ENCODE measurements at regions not wholly inside any gene's neighbourhood (a gene's known extent, or its start where the extent isn't known, plus 50 kb on each side); places are given as distances from the start of the nearest gene placed in this dataset.

DNA sequence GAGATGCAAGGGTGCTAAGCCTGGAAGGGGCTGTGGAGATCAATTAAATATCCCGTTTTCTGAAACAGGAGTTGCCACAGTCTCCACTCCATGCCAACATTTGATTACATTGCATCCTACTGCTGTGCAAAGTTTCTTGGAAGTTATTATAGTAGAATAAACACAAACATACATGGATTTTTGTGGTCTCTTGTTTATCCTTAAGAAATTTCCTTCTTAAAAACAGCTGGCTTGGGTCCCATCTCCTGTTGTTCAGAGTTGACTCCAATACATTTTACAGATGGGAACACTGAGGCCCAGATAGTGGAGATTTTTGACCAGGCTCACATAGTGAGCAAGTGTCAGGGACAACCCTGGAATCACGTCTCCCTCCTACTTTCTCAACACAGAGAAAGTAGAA lies 124.0 kb upstream of the ADAMTS18 start:
- DNase-seq, result no peak
- Mint-ChIP-seq H3K4me3 (no peak overlapping the region), H3K27me3 (ENCODE audit: low read depth) (peaks cover 37% of the 10 kb centered on the region), H3K9me3 (no peaks in the 10 kb centered on the region), H3K27ac (no peak overlapping the region), H3K36me3 (ENCODE audit: insufficient read depth in 2 of 2) (no peaks in the 10 kb centered on the region), H3K4me1 (ENCODE audit: low read depth) (no peaks in the 10 kb centered on the region)
- ATAC-seq (replicated peaks in 1 of 2), result no peak

DNA sequence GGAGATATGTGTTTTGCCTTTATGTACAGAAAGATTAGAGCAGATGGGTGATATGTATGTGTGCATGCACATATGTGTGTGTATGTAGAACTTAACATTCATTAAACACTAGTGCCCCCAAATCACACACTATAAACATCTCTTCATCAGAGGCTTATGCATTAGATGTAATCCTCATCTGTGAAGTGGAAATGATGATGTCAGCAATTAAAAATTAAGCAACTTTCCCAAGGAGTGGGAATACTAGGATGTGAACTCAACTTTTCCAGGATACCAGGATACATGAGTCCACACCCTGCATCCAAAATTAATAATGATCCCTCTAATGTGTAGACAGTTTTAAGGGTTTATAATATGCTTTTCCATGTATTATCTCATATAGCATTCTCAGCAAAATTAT lies 127.7 kb upstream of the ADAMTS18 start:
- Mint-ChIP-seq H3K4me1 (ENCODE audit: low read depth) (no peaks in the 10 kb centered on the region), H3K27me3 (ENCODE audit: low read depth) (peaks cover 32% of the 10 kb centered on the region), H3K4me3 (no peak overlapping the region), H3K36me3 (ENCODE audit: insufficient read depth in 2 of 2) (no peaks in the 10 kb centered on the region), H3K27ac (no peak overlapping the region), H3K9me3 (no peaks in the 10 kb centered on the region)
- DNase-seq (no peak), ATAC-seq (replicated peaks in 1 of 2) (no peak)

DNA sequence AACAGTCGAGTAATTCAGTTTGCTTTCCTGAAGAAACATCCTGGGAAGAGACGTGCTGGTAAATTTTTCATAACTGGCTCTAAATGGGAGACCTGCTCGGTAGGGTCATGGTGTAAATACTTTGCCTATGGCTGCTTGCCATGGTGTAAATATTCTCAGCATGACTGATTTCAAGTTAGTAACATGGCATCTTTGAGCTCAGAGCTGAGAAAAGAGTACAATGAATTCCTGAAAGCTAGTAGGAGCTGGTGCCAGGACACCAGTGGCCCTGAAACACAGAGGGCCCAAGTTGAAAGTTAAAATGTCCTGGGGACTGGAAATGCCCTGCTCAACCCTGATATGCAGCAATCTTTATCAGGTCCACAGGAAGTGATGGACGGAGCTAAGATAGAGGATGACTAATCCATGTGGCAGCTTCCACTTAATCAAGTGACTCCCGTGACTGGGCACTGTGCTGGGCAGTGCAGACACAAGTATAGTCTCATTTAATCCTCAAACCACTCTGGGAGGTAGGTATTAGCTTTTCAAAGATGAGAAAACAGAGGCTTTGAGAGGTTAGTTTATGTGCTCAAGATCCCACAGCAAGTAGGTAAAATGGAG lies 130.1 kb upstream of the ADAMTS18 start:
- ATAC-seq (replicated peaks in 1 of 2), result no peak
- no peaks in the 10 kb centered on the region for H3K4me1 Mint-ChIP-seq (ENCODE audit: low read depth)
- no peak overlapping the region for H3K4me3 Mint-ChIP-seq
- no peak for DNase-seq
- no peaks in the 10 kb centered on the region for H3K9me3 Mint-ChIP-seq
- no peaks in the 10 kb centered on the region for H3K36me3 Mint-ChIP-seq (ENCODE audit: insufficient read depth in 2 of 2)
- no peak overlapping the region for H3K27ac Mint-ChIP-seq
- H3K27me3 Mint-ChIP-seq (ENCODE audit: low read depth), result peaks cover 52% of the 10 kb centered on the region

DNA sequence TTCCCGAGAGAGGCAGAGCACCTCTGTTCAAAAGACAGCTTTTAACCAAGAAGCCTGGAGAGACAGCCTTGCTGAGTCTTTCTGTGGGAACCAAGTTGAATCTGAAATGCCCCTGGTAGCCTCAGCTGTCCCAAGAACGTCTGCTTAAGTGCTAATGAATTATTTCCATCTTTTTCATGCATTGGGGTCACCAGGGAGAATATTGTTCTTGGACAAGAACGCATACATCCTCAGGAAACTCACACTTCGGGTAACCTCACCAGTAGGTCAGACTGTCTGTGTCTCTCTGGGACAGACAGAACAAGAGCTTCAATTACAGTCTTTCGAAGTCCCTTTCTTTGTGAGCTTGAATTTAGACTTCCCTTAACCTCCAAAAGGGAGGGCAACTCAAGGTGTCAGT lies 134.6 kb upstream of the ADAMTS18 start:
- DNase-seq, result no peak
- Mint-ChIP-seq H3K36me3 (ENCODE audit: insufficient read depth in 2 of 2) (no peaks in the 10 kb centered on the region), H3K4me3 (no peak overlapping the region), H3K27ac (no peak overlapping the region), H3K4me1 (ENCODE audit: low read depth) (no peaks in the 10 kb centered on the region), H3K9me3 (no peaks in the 10 kb centered on the region), H3K27me3 (ENCODE audit: low read depth) (peaks cover 44% of the 10 kb centered on the region)
- ATAC-seq (replicated peaks in 1 of 2), result no peak

DNA sequence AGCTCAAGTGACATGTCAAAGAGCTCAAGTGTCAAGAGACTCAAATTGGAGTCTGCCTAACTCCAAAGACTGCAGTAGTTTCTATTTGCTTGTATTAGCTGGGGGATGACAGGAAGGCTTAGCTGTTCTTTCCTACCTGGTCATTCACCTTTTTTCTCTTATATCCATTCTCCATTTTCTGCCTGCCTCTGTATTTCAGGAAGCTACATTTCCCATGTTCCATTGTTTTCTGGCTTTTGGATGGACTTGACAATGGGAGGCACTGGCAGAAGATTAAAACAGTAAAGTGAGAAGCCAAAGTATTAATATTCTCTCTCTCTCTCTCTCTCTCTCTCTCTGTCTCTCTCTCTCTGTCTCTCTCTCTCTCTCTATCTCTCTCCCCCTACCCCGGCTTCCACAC lies 135.7 kb upstream of the ADAMTS18 start:
- Mint-ChIP-seq H3K27me3 (ENCODE audit: low read depth) (peaks cover 48% of the 10 kb centered on the region), H3K4me1 (ENCODE audit: low read depth) (no peaks in the 10 kb centered on the region), H3K9me3 (no peaks in the 10 kb centered on the region), H3K27ac (no peak overlapping the region), H3K36me3 (ENCODE audit: insufficient read depth in 2 of 2) (no peaks in the 10 kb centered on the region), H3K4me3 (no peak overlapping the region)
- DNase-seq (no peak), ATAC-seq (replicated peaks in 1 of 2) (no peak)

DNA sequence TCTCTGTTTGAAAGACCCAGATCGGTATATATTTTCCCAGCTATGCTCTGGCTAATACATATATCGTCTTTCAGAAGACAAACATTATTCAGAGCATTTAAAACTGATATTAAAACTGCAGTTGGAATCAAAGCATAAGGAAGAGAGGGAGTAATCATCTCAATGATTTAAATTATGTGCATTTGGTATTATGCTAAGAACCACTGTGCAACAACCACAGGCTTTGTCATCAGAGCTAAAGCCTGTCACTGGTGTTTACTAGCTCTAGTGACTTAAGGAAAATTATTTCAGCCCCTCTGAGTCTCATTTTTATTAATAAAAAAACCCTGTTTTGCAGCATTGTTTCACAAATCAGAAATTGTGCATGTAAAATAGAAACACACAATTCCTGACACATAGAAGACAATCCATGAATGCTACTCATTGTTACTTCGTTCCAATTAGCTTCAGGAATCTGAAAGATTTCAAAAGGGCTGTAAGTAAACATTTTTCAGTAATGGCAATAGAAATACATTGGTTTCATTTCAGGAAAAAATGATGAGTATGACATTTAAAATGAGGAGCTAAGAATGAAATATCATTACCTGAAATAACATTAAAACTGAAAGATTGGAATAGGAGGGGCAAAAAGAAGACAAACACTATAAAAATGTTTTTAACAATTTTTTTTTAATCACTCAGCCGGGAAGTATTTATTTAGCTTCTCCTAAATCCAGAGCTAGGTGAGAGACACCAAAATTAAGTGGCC lies 136.5 kb upstream of the ADAMTS18 start:
- Mint-ChIP-seq H3K4me1 (ENCODE audit: low read depth) (no peaks in the 10 kb centered on the region), H3K27me3 (ENCODE audit: low read depth) (peaks cover 47% of the 10 kb centered on the region), H3K4me3 (no peak overlapping the region), H3K36me3 (ENCODE audit: insufficient read depth in 2 of 2) (no peaks in the 10 kb centered on the region), H3K27ac (no peak overlapping the region), H3K9me3 (no peaks in the 10 kb centered on the region)
- ATAC-seq (replicated peaks in 1 of 2) (no peak), DNase-seq (no peak)

DNA sequence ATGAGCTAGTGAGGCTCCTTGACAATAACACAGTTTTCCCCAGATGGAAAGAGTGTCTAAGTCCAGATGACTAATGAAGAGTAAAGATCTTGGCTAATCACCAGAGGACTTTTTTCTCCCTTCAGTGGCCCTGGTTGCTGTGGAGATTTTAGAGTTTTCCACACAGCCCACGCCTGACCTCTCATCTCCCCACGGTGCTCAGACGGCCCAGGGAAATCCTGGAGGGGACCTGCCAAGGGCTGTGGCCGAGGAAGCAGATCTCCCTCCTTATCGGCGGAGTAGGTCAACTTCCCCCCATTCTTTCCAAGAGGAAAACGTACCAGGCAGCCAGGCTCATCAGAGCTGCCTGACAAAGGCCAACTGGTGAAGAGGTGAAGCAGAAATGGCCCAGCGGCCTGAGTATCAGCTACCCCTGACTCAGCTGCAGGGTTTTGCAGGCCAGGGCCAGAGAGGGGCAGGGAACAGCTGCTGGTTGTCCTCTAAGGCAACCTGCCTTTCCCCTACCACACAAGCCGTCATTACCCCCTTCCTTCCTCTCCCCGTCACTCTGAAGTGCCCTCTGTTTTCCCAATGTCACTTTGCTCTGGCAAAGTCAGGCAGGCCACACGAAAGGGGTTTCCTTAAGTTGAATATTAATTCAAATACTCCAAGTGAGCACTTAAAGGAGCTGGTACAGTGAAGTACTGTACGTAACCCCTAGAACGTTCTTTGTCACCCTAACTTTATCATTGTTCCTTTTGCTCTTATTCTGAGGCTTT lies 140.2 kb upstream of the ADAMTS18 start:
- Mint-ChIP-seq H3K9me3 (no peaks in the 10 kb centered on the region), H3K36me3 (ENCODE audit: insufficient read depth in 2 of 2) (no peaks in the 10 kb centered on the region), H3K27me3 (ENCODE audit: low read depth) (peaks cover 40% of the 10 kb centered on the region), H3K27ac (no peak overlapping the region), H3K4me1 (ENCODE audit: low read depth) (no peaks in the 10 kb centered on the region), H3K4me3 (no peak overlapping the region)
- ATAC-seq (replicated peaks in 1 of 2) (no peak), DNase-seq (no peak)

DNA sequence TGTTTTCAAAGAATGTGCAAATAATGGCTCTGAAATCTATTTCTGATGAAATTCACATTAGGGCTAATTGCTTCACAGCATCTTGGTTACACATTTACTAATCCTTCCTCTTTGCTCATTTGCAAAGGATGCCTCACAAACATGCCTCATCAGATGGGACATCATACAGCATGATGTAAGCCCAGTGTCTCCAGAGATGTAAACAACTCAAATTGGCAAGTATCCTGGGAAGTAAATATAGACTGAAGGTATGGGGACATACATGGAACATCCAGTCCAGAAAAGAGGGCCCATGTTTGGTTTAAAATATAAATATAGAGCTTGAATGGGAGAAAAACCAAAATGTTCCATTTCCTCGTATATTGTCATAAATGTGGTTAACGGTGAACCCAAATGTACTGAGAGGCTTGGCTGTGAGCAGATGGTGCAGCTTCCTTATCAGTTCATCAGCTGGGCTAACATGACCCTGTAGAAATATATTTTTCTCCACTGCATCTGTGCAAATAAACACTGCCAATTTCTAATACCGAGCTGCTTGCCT lies 142.9 kb upstream of the NUDT7 start:
- H3K4me1 Mint-ChIP-seq (ENCODE audit: low read depth), result no peaks in the 10 kb centered on the region
- no peaks in the 10 kb centered on the region for H3K9me3 Mint-ChIP-seq
- H3K27me3 Mint-ChIP-seq (ENCODE audit: low read depth), result peaks cover 42% of the 10 kb centered on the region
- H3K4me3 Mint-ChIP-seq, result no peak overlapping the region
- DNase-seq (no peak), ATAC-seq (replicated peaks in 1 of 2) (peak in 1 of 2 donors; percentile 35)
- no peak overlapping the region for H3K27ac Mint-ChIP-seq
- H3K36me3 Mint-ChIP-seq (ENCODE audit: insufficient read depth in 2 of 2), result no peaks in the 10 kb centered on the region

DNA sequence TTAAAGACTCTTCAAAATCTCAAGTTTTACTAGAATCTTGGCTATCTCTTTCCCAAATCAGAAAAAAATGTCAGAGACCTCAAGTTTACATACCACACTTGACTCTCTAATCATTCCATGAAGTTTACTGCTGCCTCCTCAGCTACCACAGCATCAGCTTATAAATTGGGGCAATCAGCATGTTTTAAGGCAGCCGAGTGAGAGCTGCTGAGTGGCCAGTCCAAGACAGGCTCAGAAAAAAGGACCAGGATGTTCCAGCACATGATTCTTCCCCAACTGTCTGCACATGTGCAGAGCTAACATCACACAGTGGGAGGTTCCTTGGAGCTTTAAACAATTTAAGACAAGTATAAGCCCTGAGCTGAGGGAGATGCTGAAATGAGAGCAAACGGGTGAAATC lies 140.6 kb upstream of the NUDT7 start:
- Mint-ChIP-seq H3K4me3 (no peak overlapping the region), H3K36me3 (ENCODE audit: insufficient read depth in 2 of 2) (no peaks in the 10 kb centered on the region), H3K4me1 (ENCODE audit: low read depth) (peaks cover 11% of the 10 kb centered on the region), H3K9me3 (no peaks in the 10 kb centered on the region), H3K27ac (no peak overlapping the region), H3K27me3 (ENCODE audit: low read depth) (peaks cover 50% of the 10 kb centered on the region)
- no peak for ATAC-seq (replicated peaks in 1 of 2)
- no peak for DNase-seq

DNA sequence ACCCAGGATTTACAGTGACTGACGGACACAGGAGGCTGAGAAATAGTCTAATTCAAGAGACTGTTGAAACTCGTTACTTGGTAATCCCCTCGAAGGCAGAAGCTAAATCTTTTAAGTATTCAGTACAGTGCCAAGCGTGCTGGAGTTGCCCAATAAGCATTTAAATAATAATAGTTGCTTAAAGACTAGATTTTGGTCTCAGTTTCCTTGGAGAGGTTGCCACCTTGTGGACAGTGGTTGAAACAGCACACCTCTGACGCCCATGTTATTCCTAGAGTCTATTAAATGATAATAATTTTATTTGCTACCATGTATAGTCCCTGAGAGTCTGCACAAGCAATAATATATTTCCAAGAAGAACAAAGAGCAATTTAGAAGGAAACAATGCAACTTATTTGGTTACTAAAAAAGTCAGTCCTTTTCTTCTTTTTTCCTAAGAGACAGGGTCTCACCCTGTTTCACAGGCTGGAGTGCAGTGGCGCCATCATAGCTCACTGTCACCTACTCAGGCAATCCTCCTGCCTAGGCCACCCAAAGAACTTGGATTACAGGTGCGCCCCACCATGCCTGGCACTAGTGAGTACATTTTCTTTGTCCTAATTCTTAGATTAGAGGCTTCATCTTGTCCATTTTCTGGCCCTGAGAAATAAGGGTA lies 138.0 kb upstream of the NUDT7 start:
- Mint-ChIP-seq H3K36me3 (ENCODE audit: insufficient read depth in 2 of 2) (no peaks in the 10 kb centered on the region), H3K27ac (no peak overlapping the region), H3K4me1 (ENCODE audit: low read depth) (peaks cover 11% of the 10 kb centered on the region), H3K9me3 (no peaks in the 10 kb centered on the region), H3K4me3 (no peak overlapping the region), H3K27me3 (ENCODE audit: low read depth) (peaks cover 53% of the 10 kb centered on the region)
- DNase-seq (peak; percentile 36 to 38), ATAC-seq (replicated peaks in 1 of 2) (peak in 1 of 2 donors; percentile 39)

DNA sequence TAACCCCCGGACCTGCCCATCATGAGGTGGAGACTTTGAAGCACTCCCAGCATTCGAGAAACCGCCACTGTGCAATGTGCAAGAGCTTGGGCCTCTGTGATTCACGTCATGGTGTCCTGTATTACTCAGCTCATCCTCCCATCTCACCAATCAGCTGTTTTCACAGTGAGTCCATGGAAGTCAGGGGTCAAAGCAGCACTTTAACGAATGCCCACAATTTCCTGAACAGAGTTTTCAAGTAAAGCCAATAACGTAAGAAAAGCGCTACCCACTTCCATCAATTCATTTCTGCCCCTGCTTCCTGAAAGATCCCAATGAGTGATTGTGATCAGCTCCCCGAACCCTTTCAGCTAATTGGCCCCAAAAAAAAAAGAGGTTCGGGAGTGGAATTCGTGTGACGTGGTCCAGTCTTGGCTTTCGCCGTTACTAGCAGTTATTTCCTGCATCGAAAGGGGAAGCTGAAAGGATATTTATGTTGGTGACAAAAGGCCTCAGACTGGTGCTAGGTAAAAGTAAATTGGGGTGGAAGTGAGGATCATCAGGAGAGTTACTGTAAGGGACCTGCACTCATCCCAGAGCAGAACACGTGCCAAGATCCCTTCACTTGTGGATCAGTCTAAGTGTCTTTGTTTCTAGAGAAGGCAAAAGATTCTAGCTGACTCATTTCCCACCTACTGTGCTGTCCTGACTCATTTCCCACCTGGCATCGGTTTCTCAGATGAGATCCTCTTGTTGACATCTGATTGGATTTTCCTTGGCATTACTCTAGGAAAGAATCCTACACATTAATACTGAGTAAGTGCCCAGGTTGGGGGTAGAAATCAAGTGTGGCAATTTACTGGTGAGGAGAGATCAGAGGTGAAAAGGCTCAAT lies 136.7 kb upstream of the NUDT7 start:
- peak in 1 of 2 donors; percentile 19 for DNase-seq
- peaks cover 47% of the 10 kb centered on the region for H3K27me3 Mint-ChIP-seq (ENCODE audit: low read depth)
- ATAC-seq (replicated peaks in 1 of 2), result peak; percentile 39 to 86
- no peaks in the 10 kb centered on the region for H3K36me3 Mint-ChIP-seq (ENCODE audit: insufficient read depth in 2 of 2)
- no peaks in the 10 kb centered on the region for H3K9me3 Mint-ChIP-seq
- no peak overlapping the region for H3K27ac Mint-ChIP-seq
- peaks cover 11% of the 10 kb centered on the region for H3K4me1 Mint-ChIP-seq (ENCODE audit: low read depth)
- H3K4me3 Mint-ChIP-seq, result peak overlapping the region in 1 of 2 donors; percentile 34

DNA sequence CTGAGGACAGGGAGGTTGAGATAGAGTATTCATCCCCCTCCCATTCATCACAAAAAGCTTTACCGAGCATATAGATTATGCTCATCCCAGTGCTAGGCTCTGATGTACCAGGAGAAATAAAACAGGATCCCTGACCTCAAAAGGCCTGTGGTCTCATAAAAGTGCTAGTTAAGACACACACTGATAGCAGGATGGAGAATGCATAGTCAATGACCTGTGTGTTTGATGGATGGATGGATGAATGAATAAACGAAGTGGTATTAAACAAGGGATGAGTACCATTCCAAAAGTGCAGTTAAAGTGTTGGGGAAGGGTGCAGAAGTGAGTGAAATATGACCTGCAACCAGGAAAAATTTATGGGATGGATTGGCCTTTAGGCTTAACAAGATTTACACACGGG lies 133.9 kb upstream of the NUDT7 start:
- no peak overlapping the region for H3K27ac Mint-ChIP-seq
- no peaks in the 10 kb centered on the region for H3K36me3 Mint-ChIP-seq (ENCODE audit: insufficient read depth in 2 of 2)
- DNase-seq (no peak), ATAC-seq (replicated peaks in 1 of 2) (no peak)
- peaks cover 11% of the 10 kb centered on the region for H3K4me1 Mint-ChIP-seq (ENCODE audit: low read depth)
- peaks cover 35% of the 10 kb centered on the region for H3K27me3 Mint-ChIP-seq (ENCODE audit: low read depth)
- no peaks in the 10 kb centered on the region for H3K9me3 Mint-ChIP-seq
- no peak overlapping the region for H3K4me3 Mint-ChIP-seq
